NCI-H1417 treated with DMSO at 0.1 percent for 48 hours (cell line): ENCODE measurements at regions not wholly inside any gene's neighbourhood (a gene's known extent, or its start where the extent isn't known, plus 50 kb on each side); places are given as distances from the start of the nearest gene placed in this dataset.

Source experiments
- DNase-seq: peaks from one replicate; lab custom pipeline; 2025; lab: John Stamatoyannopoulos, UW

GRCh38 chr18:54100920-54101470, 123.5 kb downstream of the MBD2 start:
- no peak for DNase-seq

GRCh38 chr18:54100466-54100865, 124.0 kb downstream of the MBD2 start:
- DNase-seq: no peak

DNA sequence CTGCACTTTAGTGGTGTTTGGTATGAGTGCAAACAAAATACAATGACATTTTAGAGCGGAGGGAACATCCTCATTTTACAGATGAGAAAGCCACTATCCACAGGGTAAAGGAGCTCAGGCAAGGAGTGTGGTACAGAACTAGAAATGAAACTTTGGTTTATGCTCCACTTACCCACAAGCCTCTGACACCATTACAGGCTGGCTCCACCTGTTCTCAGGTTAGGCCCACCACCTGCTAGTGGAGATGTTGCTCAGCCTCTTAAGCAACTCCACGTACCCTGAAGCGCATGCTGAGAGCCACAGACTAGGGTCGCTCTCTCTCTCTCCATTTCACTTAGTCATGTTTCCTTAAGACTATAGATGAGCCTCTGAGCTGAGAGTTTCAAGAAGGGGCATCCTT, 130.0 kb downstream of the MBD2 start:
- no peak for DNase-seq

DNA sequence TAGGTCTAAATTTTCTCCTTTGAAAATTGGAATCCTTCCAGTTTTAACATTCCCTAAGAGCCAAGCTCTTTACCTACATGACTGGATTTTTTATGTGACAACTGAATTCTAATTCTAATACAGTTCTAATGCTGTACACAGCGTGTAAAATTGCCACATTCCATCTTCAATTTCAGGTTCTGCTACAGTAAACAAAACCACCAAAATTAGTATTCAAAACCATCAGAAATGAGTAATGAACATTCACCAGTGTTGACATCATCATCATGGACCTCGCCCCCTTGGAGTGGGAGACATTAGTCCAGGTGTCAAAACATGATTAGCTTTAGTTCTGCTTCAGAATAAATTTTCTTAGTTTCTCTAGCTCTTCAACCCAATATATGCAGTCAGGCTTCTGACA, 133.6 kb downstream of the MBD2 start:
- DNase-seq: no peak

DNA sequence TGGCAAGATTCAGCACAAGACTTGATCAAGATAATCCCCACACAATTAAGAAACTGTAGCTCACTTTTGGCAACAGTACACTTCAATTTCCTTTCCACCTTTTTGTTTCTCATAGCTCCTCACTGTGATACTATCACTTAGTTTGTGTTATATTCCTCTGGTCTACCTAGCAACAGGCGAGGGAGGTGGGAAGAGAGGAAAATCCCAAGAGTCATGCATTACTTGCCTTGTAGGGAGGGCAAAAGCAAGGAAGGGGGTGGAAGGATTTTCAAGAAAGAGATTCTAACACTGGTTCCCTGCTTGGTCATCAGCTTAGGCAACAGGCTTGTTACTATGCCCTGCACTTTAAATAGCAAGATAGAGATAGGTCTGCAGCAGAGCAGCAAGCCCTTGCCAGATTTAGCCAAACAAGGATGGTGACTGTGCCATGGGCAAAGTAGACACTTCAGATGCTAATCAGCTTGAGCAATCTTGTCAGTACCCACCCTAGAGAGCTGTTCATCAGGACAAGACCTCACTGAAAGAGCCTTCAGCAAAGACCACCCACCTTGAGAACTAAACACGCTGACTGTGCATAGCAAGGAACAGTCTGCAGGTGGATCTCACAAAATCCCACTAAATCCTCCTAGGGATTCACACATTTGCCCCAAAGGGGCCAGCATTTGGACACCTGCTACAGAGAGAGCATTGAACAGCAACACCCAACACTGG, 134.6 kb downstream of the MBD2 start:
- no peak for DNase-seq

GRCh38 chr18:54086863-54087262, 137.6 kb downstream of the MBD2 start:
- DNase-seq: no peak

DNA sequence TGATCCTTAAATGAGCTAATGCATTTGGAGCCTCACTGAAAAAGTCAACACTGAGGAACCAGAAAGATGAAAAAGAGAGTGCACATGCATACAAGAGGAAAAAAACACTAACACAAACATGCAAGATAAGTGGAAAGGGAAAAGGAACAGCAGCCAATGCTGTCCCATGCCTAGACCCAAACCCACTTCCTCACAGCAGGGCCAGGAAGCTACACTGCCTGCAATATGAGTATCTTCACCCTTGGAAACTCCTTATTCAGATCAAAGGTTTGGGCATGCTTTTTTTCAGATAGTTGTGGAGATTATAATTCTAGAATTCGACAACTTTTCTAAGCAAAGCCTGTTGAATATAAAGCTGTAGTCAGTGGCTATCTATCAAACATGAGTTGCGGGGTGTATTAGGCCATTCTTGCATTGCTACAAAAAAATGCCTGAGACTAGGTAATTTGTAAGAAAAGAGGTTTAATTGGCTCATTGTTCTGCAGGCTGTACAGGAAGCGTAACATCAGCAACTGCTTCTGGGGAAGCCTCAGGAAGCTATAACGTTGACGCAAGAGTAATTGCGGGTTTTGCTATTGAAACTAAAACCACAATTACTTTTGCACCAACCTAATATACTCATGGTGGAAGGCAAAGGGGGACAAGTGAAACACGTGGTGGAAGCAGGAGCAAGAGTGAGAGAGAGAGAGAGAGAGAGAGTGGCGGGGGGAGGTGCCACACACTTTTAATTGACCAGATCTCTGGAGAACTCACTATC, 138.2 kb downstream of the MBD2 start:
- no peak for DNase-seq

DNA sequence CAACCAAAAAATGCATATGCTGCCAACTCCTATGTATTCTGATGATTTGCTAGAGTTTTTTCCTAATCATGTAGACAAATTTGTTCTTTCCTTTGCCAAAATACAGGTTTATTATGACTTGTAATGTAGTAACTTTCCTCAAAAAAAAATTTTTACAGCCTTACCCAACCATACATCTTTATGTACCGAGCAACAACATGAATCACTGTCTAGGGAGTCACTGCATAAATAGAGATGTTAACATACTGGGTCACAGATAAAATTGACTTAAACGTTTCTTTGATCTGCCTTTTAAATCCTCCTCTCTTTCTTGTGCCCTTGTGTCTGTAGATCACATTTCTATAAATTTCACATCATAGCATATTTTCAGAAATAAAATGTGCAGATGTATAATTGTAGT, 143.6 kb downstream of the MBD2 start:
- DNase-seq: no peak

GRCh38 chr18:54076166-54076565, 148.3 kb downstream of the MBD2 start:
- DNase-seq: no peak

GRCh38 chr18:54075689-54076088, 148.8 kb downstream of the MBD2 start:
- DNase-seq: no peak

DNA sequence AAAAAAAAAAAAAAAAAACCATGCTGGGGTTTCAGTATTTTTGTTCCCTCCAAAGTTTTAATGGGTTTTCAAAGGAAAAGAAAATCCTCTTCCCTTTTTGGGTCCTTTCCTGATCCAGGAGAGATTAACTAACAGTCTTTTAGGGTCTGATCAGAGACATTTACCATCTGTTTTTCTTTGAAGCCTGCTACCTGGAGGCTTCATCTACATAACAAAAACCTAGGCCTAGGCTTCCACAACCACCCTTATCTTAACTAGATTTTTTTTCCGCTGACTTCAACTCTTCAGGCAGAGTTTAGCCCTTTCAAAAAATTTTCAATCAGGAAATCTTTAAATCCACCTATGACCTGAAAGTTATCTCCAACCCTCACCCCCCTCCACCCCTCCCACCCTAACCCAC, 154.7 kb downstream of the MBD2 start:
- no peak for DNase-seq

GRCh38 chr18:54060343-54061005, 164.0 kb downstream of the MBD2 start:
- DNase-seq: no peak

DNA sequence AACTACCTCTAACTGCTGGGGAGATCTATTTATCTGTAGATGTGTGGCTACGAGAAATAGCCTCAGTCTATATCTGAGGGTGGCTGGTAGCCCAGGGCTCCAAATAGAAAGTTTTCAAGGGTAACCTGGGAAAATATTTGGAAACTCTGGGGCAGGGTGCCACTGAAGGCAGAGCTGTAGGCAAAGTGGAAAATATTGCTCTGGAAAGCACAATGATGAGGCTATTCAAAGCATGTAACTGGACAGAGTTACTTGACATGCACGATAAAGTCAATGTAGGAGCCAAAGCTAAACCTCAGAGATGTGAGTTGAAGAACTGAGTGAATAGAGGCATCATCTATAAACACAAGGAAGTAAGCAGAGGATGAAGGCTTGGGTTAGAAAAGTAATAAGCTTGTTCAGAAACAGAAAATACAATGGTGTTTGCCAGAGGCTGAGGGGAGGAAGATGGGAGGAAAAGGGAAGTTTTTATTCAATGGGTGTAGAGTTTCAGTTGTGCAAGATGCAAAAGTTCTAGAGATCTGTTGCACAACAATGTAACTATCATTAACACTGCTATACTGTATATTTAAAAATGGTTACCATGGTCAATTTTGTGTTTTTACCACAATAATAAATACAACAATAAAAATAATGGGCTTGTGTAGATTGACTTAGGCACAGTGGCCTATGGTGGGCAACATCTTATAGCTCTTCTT, 171.6 kb downstream of the MBD2 start:
- DNase-seq: no peak

- DNase-seq: no peak
Measured at GRCh38 chr18:54052259-54052658, 172.2 kb downstream of the MBD2 start.

DNA sequence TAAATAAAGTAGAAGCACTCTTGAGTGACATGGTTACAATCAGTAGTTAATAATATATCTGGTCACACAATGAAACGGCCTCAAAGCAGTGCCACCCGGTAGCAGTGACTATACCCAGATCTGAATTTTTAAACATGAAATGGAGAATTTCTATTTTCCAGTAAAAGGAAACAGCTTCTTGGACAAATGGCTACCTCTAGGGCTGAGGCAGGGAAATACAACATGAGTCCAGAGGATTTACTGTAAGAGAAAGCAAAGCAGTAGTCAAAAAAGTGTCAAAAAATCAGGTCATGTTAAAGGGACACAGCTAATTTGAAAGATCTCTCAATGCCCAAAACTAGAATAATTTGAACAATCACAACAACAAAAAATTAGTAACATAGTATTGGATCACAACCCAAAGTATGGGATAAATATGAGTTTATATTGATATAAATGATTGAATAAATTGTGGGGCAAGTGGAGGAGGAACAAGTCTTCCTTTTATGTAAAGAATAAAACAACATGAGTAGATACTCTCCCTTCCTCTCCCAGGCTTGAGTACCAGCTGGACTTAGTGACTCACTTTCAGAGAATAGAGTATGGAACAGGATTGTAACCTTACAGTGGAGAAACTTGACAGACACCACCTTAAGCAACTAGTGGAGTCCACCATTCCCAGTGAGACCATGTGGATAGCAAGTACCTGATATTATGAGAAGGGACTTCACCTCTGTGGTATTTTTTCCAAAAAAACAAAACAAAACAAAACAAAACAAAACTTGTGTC, 180.8 kb downstream of the MBD2 start:
- no peak for DNase-seq

- DNase-seq: no peak
Measured at GRCh38 chr18:54035927-54036326, 188.5 kb downstream of the MBD2 start.

DNA sequence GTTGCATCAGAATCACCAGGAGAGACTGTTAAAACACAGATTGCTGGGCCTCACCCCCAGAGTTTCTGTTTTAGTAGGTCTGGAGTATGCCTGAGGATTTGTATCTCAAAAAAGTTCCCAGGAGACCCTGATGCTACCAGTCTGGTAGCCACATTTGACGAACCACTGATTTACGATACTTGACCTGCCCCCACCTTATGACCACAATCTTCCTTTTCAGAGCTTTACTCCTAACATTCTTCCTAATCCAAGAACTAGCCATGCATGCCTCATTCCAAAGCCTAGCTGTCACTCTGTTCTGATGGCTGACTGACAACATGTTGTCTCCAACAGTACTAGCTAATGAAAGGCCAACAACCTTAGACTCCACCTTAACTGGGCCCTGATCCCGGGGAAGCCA, 191.4 kb downstream of the MBD2 start:
- DNase-seq: no peak

GRCh38 chr18:54032412-54032811, 192.1 kb downstream of the MBD2 start:
- no peak for DNase-seq

DNA sequence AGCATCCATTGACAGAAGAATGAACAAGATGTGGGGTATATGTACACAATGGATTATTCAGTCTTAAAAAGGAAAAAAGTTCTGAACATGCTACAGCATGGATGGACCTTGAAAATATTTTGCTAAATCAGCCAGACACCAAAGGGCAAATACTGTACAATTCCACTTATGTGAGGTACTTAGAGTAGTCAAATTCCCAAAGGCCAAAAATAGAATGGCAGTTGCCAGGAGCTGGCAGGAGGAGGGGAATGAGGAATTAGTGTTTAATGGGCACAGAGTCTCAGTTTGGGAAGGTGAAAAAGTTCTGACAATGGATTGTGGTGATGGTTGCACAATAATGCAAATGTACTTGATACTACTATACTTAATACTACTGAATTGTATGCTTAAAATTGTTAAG, 193.2 kb downstream of the MBD2 start:
- no peak for DNase-seq

GRCh38 chr18:54030434-54030833, 194.0 kb downstream of the MBD2 start:
- no peak for DNase-seq

- DNase-seq: no peak
Measured at GRCh38 chr18:54023471-54023870, 201.0 kb downstream of the MBD2 start.

GRCh38 chr18:54020966-54021365, 203.5 kb downstream of the MBD2 start:
- DNase-seq: no peak
